Activated CD4-positive, alpha-beta T cell treated with anti-CD3 and anti-CD28 coated beads, Interleukin-2, amount 10 ng/mL, durations not matched to agents 7 days and 5 days (primary cell): ENCODE measurements at regions not wholly inside any gene's neighbourhood (a gene's known extent, or its start where the extent isn't known, plus 50 kb on each side); places are given as distances from the start of the nearest gene placed in this dataset.
A peak's percentile ranks its signal among the peaks of the same experiment; 100 is the strongest.
"Not testable (repeated sequence)": the region's sequence is repeated elsewhere in the genome, so short reads cannot be mapped to it uniquely, and the experiment has no call there.

ENCODE experiments used
- CTCF ChIA-PET: fragments of 350-600 bp; sonication (Branson Sonifier 250); formaldehyde crosslinking; loops from one replicate; lab custom pipeline; 2021; ENCODE audit warnings: antibody characterized with exemption; lab: Charles Lee
- POLR2A ChIA-PET: fragments of 350-600 bp; sonication (Branson Sonifier 250); formaldehyde crosslinking; loops from one replicate; lab custom pipeline; 2021; ENCODE audit warnings: antibody characterized with exemption; lab: Charles Lee
- DNase-seq: peaks from one replicate; pipeline ENCODE4 v3.0.0-alpha.2; 2020
- H3K27ac Mint-ChIP-seq: one replicate; pipeline ENCODE4 v1.8.0; 2021; ENCODE audit warnings: mild to moderate bottlenecking, moderate library complexity, mixed read lengths
- H3K27me3 Mint-ChIP-seq: one replicate; pipeline ENCODE4 v1.8.0; 2021; ENCODE audit warnings: mixed read lengths
- H3K36me3 Mint-ChIP-seq: one replicate; pipeline ENCODE4 v1.8.0; 2021; ENCODE audit warnings: low read depth, mixed read lengths
- H3K4me1 Mint-ChIP-seq: one replicate; pipeline ENCODE4 v1.8.0; 2021; ENCODE audit warnings: mixed read lengths
- H3K4me3 Mint-ChIP-seq: one replicate; pipeline ENCODE4 v1.8.0; 2021; ENCODE audit warnings: mild to moderate bottlenecking, moderate library complexity, mixed read lengths
- H3K9me3 Mint-ChIP-seq: one replicate; pipeline ENCODE4 v1.8.0; 2021; ENCODE audit warnings: mixed read lengths

GRCh38 chr18:49731860-49732311 lies 81.4 kb downstream of the ACAA2 start:
- no peak overlapping the region for H3K4me3 Mint-ChIP-seq
- ChIA-PET POLR2A (no interaction called here), CTCF (interaction anchor here (0.6 kb wide), 1 partner anchor 1076 kb away, joined by 4 read pairs; no protein-coding TSS in a partner anchor)
- H3K36me3 Mint-ChIP-seq, result no peaks in the 10 kb centered on the region
- DNase-seq, result no peak
- H3K4me1 Mint-ChIP-seq, result no peaks in the 10 kb centered on the region
- no peak overlapping the region for H3K27ac Mint-ChIP-seq
- H3K27me3 Mint-ChIP-seq, result peaks cover 10% of the 10 kb centered on the region
- no peaks in the 10 kb centered on the region for H3K9me3 Mint-ChIP-seq

- ChIA-PET POLR2A (no interaction called here), CTCF (interaction anchor here (0.5 to 0.7 kb wide), 2 partner anchors 13 to 127 kb away, joined by 3 read pairs; no protein-coding TSS in a partner anchor)
Observed at GRCh38 chr18:49731421-49731841, 81.9 kb downstream of the ACAA2 start.

GRCh38 chr18:49730951-49731391 lies 82.4 kb downstream of the ACAA2 start:
- H3K9me3 Mint-ChIP-seq, result no peaks in the 10 kb centered on the region
- H3K4me1 Mint-ChIP-seq, result no peaks in the 10 kb centered on the region
- H3K27me3 Mint-ChIP-seq, result peaks cover 7% of the 10 kb centered on the region
- POLR2A ChIA-PET, result no interaction called here
- no peaks in the 10 kb centered on the region for H3K36me3 Mint-ChIP-seq
- no peak overlapping the region for H3K27ac Mint-ChIP-seq
- CTCF ChIA-PET, result interaction anchor here (0.5 to 0.7 kb wide), 2 partner anchors 14 to 127 kb away, joined by 3 read pairs; no protein-coding TSS in a partner anchor
- DNase-seq, result no peak
- no peak overlapping the region for H3K4me3 Mint-ChIP-seq

More at GRCh38 chr18:49731421-49731841, 81.9 kb downstream of the ACAA2 start:
- no peak overlapping the region for H3K27ac Mint-ChIP-seq
- no peaks in the 10 kb centered on the region for H3K9me3 Mint-ChIP-seq
- H3K27me3 Mint-ChIP-seq, result peaks cover 7% of the 10 kb centered on the region
- DNase-seq, result no peak
- no peaks in the 10 kb centered on the region for H3K4me1 Mint-ChIP-seq
- H3K36me3 Mint-ChIP-seq, result no peaks in the 10 kb centered on the region
- H3K4me3 Mint-ChIP-seq, result no peak overlapping the region

- Mint-ChIP-seq H3K9me3 (no peaks in the 10 kb centered on the region), H3K36me3 (no peaks in the 10 kb centered on the region), H3K4me1 (peaks cover 5% of the 10 kb centered on the region), H3K4me3 (no peak overlapping the region), H3K27ac (no peak overlapping the region), H3K27me3 (peaks cover 5% of the 10 kb centered on the region)
- ChIA-PET CTCF (no interaction called here), POLR2A (no interaction called here)
- peak; percentile 39 for DNase-seq
Observed at GRCh38 chr18:49728542-49728941, 84.8 kb downstream of the ACAA2 start.

- Mint-ChIP-seq H3K27ac (no peak overlapping the region), H3K4me3 (no peak overlapping the region), H3K4me1 (peaks cover 6% of the 10 kb centered on the region), H3K27me3 (peaks cover 8% of the 10 kb centered on the region), H3K9me3 (no peaks in the 10 kb centered on the region), H3K36me3 (no peaks in the 10 kb centered on the region)
- ChIA-PET CTCF (interaction anchor here (1.5 kb wide), 1 partner anchor 8 kb away, joined by 4 read pairs; no protein-coding TSS in a partner anchor), POLR2A (no interaction called here)
- no peak for DNase-seq
Observed at GRCh38 chr18:49727816-49728215, 85.5 kb downstream of the ACAA2 start.

- ChIA-PET CTCF (interaction anchor here (1.5 kb wide), 1 partner anchor 9 kb away, joined by 4 read pairs; no protein-coding TSS in a partner anchor), POLR2A (no interaction called here)
- DNase-seq, result no peak
- Mint-ChIP-seq H3K4me1 (peaks cover 6% of the 10 kb centered on the region), H3K4me3 (no peak overlapping the region), H3K9me3 (no peaks in the 10 kb centered on the region), H3K27ac (no peak overlapping the region), H3K36me3 (no peaks in the 10 kb centered on the region), H3K27me3 (peaks cover 14% of the 10 kb centered on the region)
Observed at GRCh38 chr18:49726675-49726963, 86.7 kb downstream of the ACAA2 start.

GRCh38 chr18:49725809-49726674 lies 87.3 kb downstream of the ACAA2 start:
- no peaks in the 10 kb centered on the region for H3K9me3 Mint-ChIP-seq
- H3K27ac Mint-ChIP-seq, result no peak overlapping the region
- H3K36me3 Mint-ChIP-seq, result no peaks in the 10 kb centered on the region
- no peak for DNase-seq
- peaks cover 16% of the 10 kb centered on the region for H3K27me3 Mint-ChIP-seq
- H3K4me3 Mint-ChIP-seq, result no peak overlapping the region
- ChIA-PET POLR2A (no interaction called here), CTCF (interaction anchor here (0.7 to 1.5 kb wide), 2 partner anchors 10 to 281 kb away, joined by 4 read pairs; no protein-coding TSS in a partner anchor)
- H3K4me1 Mint-ChIP-seq, result peaks cover 6% of the 10 kb centered on the region

- Mint-ChIP-seq H3K4me3 (no peak overlapping the region), H3K27ac (no peak overlapping the region), H3K9me3 (no peaks in the 10 kb centered on the region), H3K36me3 (no peaks in the 10 kb centered on the region), H3K27me3 (peaks cover 16% of the 10 kb centered on the region), H3K4me1 (peaks cover 6% of the 10 kb centered on the region)
- POLR2A ChIA-PET, result no interaction called here
- no peak for DNase-seq
- CTCF ChIA-PET, result no interaction called here
Observed at GRCh38 chr18:49723648-49724180, 89.6 kb downstream of the ACAA2 start.

GRCh38 chr18:49722477-49722876 lies 90.9 kb downstream of the ACAA2 start:
- ChIA-PET POLR2A (interaction anchor here (0.6 kb wide), 1 partner anchor 39 kb away, joined by 3 read pairs; no protein-coding TSS in a partner anchor), CTCF (no interaction called here)
- H3K27ac Mint-ChIP-seq, result no peak overlapping the region
- peaks cover 6% of the 10 kb centered on the region for H3K4me1 Mint-ChIP-seq
- no peaks in the 10 kb centered on the region for H3K36me3 Mint-ChIP-seq
- DNase-seq, result no peak
- peaks cover 22% of the 10 kb centered on the region for H3K27me3 Mint-ChIP-seq
- no peaks in the 10 kb centered on the region for H3K9me3 Mint-ChIP-seq
- no peak overlapping the region for H3K4me3 Mint-ChIP-seq

- CTCF ChIA-PET, result no interaction called here
- Mint-ChIP-seq H3K27ac (no peak overlapping the region), H3K4me3 (no peak overlapping the region), H3K4me1 (peaks cover 6% of the 10 kb centered on the region), H3K9me3 (no peaks in the 10 kb centered on the region), H3K36me3 (no peaks in the 10 kb centered on the region), H3K27me3 (peaks cover 22% of the 10 kb centered on the region)
- POLR2A ChIA-PET, result no interaction called here
- DNase-seq, result no peak
Observed at GRCh38 chr18:49721981-49722380, 91.4 kb downstream of the ACAA2 start.

GRCh38 chr18:49720944-49721343 lies 92.4 kb downstream of the ACAA2 start:
- H3K9me3 Mint-ChIP-seq, DNase-seq, POLR2A ChIA-PET, H3K4me3 Mint-ChIP-seq, H3K36me3 Mint-ChIP-seq, H3K4me1 Mint-ChIP-seq, CTCF ChIA-PET, H3K27ac Mint-ChIP-seq: not testable (repeated sequence)
- peaks cover 22% of the 10 kb centered on the region for H3K27me3 Mint-ChIP-seq

- Mint-ChIP-seq H3K36me3 (no peaks in the 10 kb centered on the region), H3K27ac (no peak overlapping the region), H3K4me3 (no peak overlapping the region), H3K9me3 (no peaks in the 10 kb centered on the region), H3K4me1 (no peaks in the 10 kb centered on the region), H3K27me3 (peaks cover 28% of the 10 kb centered on the region)
- POLR2A ChIA-PET, result no interaction called here
- no peak for DNase-seq
- CTCF ChIA-PET, result no interaction called here
Observed at GRCh38 chr18:49717617-49718016, 95.7 kb downstream of the ACAA2 start.

- Mint-ChIP-seq H3K27ac (no peak overlapping the region), H3K4me3 (no peak overlapping the region), H3K36me3 (no peaks in the 10 kb centered on the region), H3K9me3 (no peaks in the 10 kb centered on the region), H3K4me1 (no peaks in the 10 kb centered on the region), H3K27me3 (peaks cover 27% of the 10 kb centered on the region)
- no peak for DNase-seq
- POLR2A ChIA-PET, result no interaction called here
- CTCF ChIA-PET, result no interaction called here
Observed at GRCh38 chr18:49716035-49716434, 97.3 kb downstream of the ACAA2 start.
